H1 (cell line): ENCODE measurements at regions not wholly inside any gene's neighbourhood (a gene's known extent, or its start where the extent isn't known, plus 50 kb on each side); places are given as distances from the start of the nearest gene placed in this dataset.

Experiments used
- ASH2L ChIP-seq: fragments of 200-600, 300-600 bp; sonication (generic); IDR thresholded peaks from one replicate; pipeline ENCODE4 v1.7.1; 2017; ENCODE audit warnings: low read length
- RAD21 ChIP-seq, 2 experiments: IDR thresholded peaks in 1 of 2; conservative IDR thresholded peaks in 1 of 2; 2 replicates each; pipeline ENCODE4 v1.6.1; 2011; ENCODE audit warnings: low read depth in 2 of 2, low read length in 2 of 2, improper control_type of control experiment in 1 of 2, inconsistent platforms in 1 of 2, mild to moderate bottlenecking in 1 of 2, moderate library complexity in 1 of 2
- RBBP5 ChIP-seq: IDR thresholded peaks from 2 replicates; pipeline ENCODE4 v1.7.1; 2012; ENCODE audit warnings: low read depth, mild to moderate bottlenecking, inconsistent platforms, low read length, moderate library complexity, borderline replicate concordance
- SP1 ChIP-seq: IDR thresholded peaks from 2 replicates; pipeline ENCODE4 v1.6.1; 2011; ENCODE audit warnings: low read depth, low read length
- SUZ12 ChIP-seq: fragments of 200-600 bp; sonication (generic); IDR thresholded peaks from 2 replicates; pipeline ENCODE4 v1.6.1; 2012; ENCODE audit warnings: mild to moderate bottlenecking, inconsistent platforms, low read length, moderate library complexity, mixed read lengths
- TEAD4 ChIP-seq: IDR thresholded peaks from 2 replicates; pipeline ENCODE4 v1.6.1; 2012; ENCODE audit warnings: low read depth, low read length, inconsistent platforms, mixed read lengths
- TF ChIP-seq, protein P1 (sequence below): fragments of 300-600 bp; sonication (generic); IDR thresholded peaks from 2 replicates; pipeline ENCODE4 v1.7.1; 2012; ENCODE audit warnings: low read length, moderate library complexity, mild to moderate bottlenecking, inconsistent platforms; ENCODE audit not compliant: insufficient replicate concordance
- TF ChIP-seq, protein P2 (sequence below): IDR thresholded peaks from 2 replicates; pipeline ENCODE4 v1.6.1; 2011; ENCODE audit warnings: low read length, improper control_type of control experiment

DNA sequence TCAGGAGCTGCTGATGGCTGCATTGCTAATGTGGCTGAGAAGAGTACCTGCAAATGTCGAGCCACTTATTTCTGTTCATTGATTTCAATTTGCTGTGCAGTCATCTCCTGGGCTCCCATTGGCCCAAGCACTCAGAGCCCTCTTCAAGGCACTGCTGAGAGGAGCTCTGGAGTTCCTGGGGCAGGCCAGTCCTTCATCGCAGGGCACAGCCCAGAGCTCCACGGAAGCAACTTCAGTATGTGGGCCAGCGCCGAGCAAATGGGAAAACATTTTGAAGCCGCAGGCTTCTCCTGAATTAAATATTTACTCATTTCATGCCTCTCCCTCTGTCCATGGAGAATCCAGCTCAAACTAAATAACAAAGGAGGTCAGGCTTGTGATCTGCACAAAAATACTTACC lies 383.3 kb downstream of the BCOR start (continued):
- TF ChIP-seq, protein P1, sequence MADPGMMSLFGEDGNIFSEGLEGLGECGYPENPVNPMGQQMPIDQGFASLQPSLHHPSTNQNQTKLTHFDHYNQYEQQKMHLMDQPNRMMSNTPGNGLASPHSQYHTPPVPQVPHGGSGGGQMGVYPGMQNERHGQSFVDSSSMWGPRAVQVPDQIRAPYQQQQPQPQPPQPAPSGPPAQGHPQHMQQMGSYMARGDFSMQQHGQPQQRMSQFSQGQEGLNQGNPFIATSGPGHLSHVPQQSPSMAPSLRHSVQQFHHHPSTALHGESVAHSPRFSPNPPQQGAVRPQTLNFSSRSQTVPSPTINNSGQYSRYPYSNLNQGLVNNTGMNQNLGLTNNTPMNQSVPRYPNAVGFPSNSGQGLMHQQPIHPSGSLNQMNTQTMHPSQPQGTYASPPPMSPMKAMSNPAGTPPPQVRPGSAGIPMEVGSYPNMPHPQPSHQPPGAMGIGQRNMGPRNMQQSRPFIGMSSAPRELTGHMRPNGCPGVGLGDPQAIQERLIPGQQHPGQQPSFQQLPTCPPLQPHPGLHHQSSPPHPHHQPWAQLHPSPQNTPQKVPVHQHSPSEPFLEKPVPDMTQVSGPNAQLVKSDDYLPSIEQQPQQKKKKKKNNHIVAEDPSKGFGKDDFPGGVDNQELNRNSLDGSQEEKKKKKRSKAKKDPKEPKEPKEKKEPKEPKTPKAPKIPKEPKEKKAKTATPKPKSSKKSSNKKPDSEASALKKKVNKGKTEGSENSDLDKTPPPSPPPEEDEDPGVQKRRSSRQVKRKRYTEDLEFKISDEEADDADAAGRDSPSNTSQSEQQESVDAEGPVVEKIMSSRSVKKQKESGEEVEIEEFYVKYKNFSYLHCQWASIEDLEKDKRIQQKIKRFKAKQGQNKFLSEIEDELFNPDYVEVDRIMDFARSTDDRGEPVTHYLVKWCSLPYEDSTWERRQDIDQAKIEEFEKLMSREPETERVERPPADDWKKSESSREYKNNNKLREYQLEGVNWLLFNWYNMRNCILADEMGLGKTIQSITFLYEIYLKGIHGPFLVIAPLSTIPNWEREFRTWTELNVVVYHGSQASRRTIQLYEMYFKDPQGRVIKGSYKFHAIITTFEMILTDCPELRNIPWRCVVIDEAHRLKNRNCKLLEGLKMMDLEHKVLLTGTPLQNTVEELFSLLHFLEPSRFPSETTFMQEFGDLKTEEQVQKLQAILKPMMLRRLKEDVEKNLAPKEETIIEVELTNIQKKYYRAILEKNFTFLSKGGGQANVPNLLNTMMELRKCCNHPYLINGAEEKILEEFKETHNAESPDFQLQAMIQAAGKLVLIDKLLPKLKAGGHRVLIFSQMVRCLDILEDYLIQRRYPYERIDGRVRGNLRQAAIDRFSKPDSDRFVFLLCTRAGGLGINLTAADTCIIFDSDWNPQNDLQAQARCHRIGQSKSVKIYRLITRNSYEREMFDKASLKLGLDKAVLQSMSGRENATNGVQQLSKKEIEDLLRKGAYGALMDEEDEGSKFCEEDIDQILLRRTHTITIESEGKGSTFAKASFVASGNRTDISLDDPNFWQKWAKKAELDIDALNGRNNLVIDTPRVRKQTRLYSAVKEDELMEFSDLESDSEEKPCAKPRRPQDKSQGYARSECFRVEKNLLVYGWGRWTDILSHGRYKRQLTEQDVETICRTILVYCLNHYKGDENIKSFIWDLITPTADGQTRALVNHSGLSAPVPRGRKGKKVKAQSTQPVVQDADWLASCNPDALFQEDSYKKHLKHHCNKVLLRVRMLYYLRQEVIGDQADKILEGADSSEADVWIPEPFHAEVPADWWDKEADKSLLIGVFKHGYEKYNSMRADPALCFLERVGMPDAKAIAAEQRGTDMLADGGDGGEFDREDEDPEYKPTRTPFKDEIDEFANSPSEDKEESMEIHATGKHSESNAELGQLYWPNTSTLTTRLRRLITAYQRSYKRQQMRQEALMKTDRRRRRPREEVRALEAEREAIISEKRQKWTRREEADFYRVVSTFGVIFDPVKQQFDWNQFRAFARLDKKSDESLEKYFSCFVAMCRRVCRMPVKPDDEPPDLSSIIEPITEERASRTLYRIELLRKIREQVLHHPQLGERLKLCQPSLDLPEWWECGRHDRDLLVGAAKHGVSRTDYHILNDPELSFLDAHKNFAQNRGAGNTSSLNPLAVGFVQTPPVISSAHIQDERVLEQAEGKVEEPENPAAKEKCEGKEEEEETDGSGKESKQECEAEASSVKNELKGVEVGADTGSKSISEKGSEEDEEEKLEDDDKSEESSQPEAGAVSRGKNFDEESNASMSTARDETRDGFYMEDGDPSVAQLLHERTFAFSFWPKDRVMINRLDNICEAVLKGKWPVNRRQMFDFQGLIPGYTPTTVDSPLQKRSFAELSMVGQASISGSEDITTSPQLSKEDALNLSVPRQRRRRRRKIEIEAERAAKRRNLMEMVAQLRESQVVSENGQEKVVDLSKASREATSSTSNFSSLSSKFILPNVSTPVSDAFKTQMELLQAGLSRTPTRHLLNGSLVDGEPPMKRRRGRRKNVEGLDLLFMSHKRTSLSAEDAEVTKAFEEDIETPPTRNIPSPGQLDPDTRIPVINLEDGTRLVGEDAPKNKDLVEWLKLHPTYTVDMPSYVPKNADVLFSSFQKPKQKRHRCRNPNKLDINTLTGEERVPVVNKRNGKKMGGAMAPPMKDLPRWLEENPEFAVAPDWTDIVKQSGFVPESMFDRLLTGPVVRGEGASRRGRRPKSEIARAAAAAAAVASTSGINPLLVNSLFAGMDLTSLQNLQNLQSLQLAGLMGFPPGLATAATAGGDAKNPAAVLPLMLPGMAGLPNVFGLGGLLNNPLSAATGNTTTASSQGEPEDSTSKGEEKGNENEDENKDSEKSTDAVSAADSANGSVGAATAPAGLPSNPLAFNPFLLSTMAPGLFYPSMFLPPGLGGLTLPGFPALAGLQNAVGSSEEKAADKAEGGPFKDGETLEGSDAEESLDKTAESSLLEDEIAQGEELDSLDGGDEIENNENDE, result no peak
- no peak for TF ChIP-seq RBBP5
- TF ChIP-seq ASH2L, result no peak
- TF ChIP-seq, protein P2, sequence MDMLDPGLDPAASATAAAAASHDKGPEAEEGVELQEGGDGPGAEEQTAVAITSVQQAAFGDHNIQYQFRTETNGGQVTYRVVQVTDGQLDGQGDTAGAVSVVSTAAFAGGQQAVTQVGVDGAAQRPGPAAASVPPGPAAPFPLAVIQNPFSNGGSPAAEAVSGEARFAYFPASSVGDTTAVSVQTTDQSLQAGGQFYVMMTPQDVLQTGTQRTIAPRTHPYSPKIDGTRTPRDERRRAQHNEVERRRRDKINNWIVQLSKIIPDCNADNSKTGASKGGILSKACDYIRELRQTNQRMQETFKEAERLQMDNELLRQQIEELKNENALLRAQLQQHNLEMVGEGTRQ, result no peak
- TF ChIP-seq TEAD4, result no peak
- TF ChIP-seq SUZ12, result no peak
- TF ChIP-seq RAD21 (IDR thresholded peaks at IDR 0.05 in 1 of 2, conservative IDR thresholded peaks at IDR 0.05 in 1 of 2; ENCODE audit: low read depth in 2 of 2, low read length in 2 of 2), result no peak
- TF ChIP-seq SP1, result no peak
